Gastrocnemius medialis (tissue), 4 donors: ENCODE measurements at regions not wholly inside any gene's neighbourhood (a gene's known extent, or its start where the extent isn't known, plus 50 kb on each side); places are given as distances from the start of the nearest gene placed in this dataset.

Source experiments
- CTCF ChIP-seq, 5 experiments: fragments of 450-650 bp in 3 of 5; fragments of 200-600 bp in 2 of 5; sonication (generic) in 2 of 5; IDR thresholded peaks in 4 of 5; conservative IDR thresholded peaks in 1 of 5; 1 replicate in 4 of 5; 2 replicates in 1 of 5; pipeline ENCODE4 v1.5.1; 2016 to 2019; ENCODE audit warnings: antibody characterized with exemption in 5 of 5, mild to moderate bottlenecking in 3 of 5, moderate library complexity in 3 of 5
- POLR2A ChIP-seq, 2 donors: fragments of 450-650 bp; IDR thresholded peaks; one replicate each; pipeline ENCODE4 v1.6.1; 2017; ENCODE audit warnings: antibody characterized with exemption in 2 of 2, mild to moderate bottlenecking in 2 of 2, moderate library complexity in 2 of 2

GRCh38 chr13:31967155-31967554 is 64.4 kb upstream of the FRY start:
- no peak for TF ChIP-seq POLR2A (IDR thresholded peaks at IDR 0.05)
- no peak for TF ChIP-seq CTCF (IDR thresholded peaks at IDR 0.05 in 4 of 5, conservative IDR thresholded peaks at IDR 0.05 in 1 of 5)
